A673 (cell line): ENCODE measurements at regions not wholly inside any gene's neighbourhood (a gene's known extent, or its start where the extent isn't known, plus 50 kb on each side); places are given as distances from the start of the nearest gene placed in this dataset.

Experiments used
- EZH2 ChIP-seq: fragments of 200-600 bp; sonication (generic); IDR thresholded peaks from 2 replicates; pipeline ENCODE4 v1.6.1; 2017; ENCODE audit warnings: borderline replicate concordance, low read depth, mild to moderate bottlenecking, mixed read lengths, antibody characterized with exemption, low read length; ENCODE audit not compliant: poor library complexity, severe bottlenecking
- TF ChIP-seq, protein P1 (sequence below): fragments of 300-800, 200-600 bp; sonication (generic); conservative IDR thresholded peaks from 2 replicates; pipeline ENCODE4 v1.5.1; 2017; ENCODE audit warnings: low read depth, mild to moderate bottlenecking, antibody characterized with exemption, low read length, moderate library complexity, mixed read lengths

DNA sequence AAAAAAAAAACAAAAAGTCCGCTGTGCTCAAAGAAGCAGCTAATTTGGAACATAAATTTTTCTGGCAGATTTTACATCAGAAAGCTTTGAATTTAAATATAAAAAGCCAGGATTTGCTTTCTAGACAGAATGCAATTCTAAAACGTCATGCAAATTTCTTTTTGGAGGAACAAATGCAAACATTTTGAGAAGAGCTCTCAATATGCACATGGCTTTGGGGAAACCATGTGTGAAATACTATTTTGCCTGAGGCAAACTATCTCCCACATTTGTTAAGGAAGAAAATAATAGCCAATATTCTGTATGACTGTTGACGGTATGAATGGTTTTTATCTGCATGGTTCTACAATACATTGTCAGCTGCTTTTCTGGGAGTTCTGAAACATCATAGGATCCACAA, 320.0 kb upstream of the PSMD7 start:
- TF ChIP-seq, protein P1, sequence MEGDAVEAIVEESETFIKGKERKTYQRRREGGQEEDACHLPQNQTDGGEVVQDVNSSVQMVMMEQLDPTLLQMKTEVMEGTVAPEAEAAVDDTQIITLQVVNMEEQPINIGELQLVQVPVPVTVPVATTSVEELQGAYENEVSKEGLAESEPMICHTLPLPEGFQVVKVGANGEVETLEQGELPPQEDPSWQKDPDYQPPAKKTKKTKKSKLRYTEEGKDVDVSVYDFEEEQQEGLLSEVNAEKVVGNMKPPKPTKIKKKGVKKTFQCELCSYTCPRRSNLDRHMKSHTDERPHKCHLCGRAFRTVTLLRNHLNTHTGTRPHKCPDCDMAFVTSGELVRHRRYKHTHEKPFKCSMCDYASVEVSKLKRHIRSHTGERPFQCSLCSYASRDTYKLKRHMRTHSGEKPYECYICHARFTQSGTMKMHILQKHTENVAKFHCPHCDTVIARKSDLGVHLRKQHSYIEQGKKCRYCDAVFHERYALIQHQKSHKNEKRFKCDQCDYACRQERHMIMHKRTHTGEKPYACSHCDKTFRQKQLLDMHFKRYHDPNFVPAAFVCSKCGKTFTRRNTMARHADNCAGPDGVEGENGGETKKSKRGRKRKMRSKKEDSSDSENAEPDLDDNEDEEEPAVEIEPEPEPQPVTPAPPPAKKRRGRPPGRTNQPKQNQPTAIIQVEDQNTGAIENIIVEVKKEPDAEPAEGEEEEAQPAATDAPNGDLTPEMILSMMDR = no peak
- TF ChIP-seq EZH2 = no peak
